GM10266 (cell line): ENCODE measurements at regions not wholly inside any gene's neighbourhood (a gene's known extent, or its start where the extent isn't known, plus 50 kb on each side); places are given as distances from the start of the nearest gene placed in this dataset.

Experiments
- DNase-seq: peaks from one replicate; pipeline ENCODE4 v3.0.0; 2012; ENCODE audit errors: extremely low spot score
- CTCF ChIP-seq: IDR thresholded peaks from 2 replicates; pipeline ENCODE4 v1.5.1; 2012; ENCODE audit warnings: mild to moderate bottlenecking, low read depth; ENCODE audit not compliant: control insufficient read depth, insufficient read depth; ENCODE audit errors: missing control alignments

- no peak for TF ChIP-seq CTCF
- DNase-seq, result no peak
These were observed 135.2 kb upstream of the SLC6A11 start for GRCh38 chr3:10680796-10681195.

- DNase-seq, result no peak
- no peak for TF ChIP-seq CTCF
These were observed 133.3 kb upstream of the SLC6A11 start for GRCh38 chr3:10682692-10683091.

- no peak for DNase-seq
These were observed 132.9 kb upstream of the SLC6A11 start for GRCh38 chr3:10683106-10683505.

GRCh38 chr3:10688126-10688525 lies 127.9 kb upstream of the SLC6A11 start:
- DNase-seq, result no peak
- no peak for TF ChIP-seq CTCF

More at GRCh38 chr3:10683106-10683505, 132.9 kb upstream of the SLC6A11 start:
- TF ChIP-seq CTCF, result no peak

- DNase-seq, result no peak
These were observed 127.4 kb upstream of the SLC6A11 start for GRCh38 chr3:10688548-10689172.

GRCh38 chr3:10692039-10692622 lies 123.9 kb upstream of the SLC6A11 start:
- TF ChIP-seq CTCF, result no peak
- DNase-seq, result no peak

More at GRCh38 chr3:10688548-10689172, 127.4 kb upstream of the SLC6A11 start:
- no peak for TF ChIP-seq CTCF

GRCh38 chr3:10693457-10693856 lies 122.6 kb upstream of the SLC6A11 start:
- no peak for DNase-seq
- TF ChIP-seq CTCF, result no peak
